Natural killer cell (primary cell): ENCODE measurements at regions not wholly inside any gene's neighbourhood (a gene's known extent, or its start where the extent isn't known, plus 50 kb on each side); places are given as distances from the start of the nearest gene placed in this dataset.

Source experiments
- ATAC-seq, 3 donors: fragments of 150-1000 bp in 2 of 3; fragments of 200-7000 bp in 1 of 3; cut with Tn5 transposase; 1 replicate in 1 of 3; 2 replicates in 2 of 3; pipeline ENCODE4 v1.10.0; 2021; ENCODE audit warnings: mild to moderate bottlenecking in 2 of 3, moderate library complexity in 2 of 3
- DNase-seq, 2 donors: peaks; one replicate each; pipeline versions ENCODE4 v3.0.0 to v3.0.0-alpha.2; 2013 to 2021; ENCODE audit warnings: mixed read lengths in 1 of 2
- H3K27ac ChIP-seq: one replicate; pipeline ENCODE4 v1.5.1; 2013; ENCODE audit warnings: mild to moderate bottlenecking, low read length
- H3K27me3 ChIP-seq: one replicate; pipeline ENCODE4 v1.6.1; 2013; ENCODE audit warnings: low read length; ENCODE audit not compliant: control insufficient read depth, insufficient read depth
- H3K36me3 ChIP-seq: one replicate; pipeline ENCODE4 v1.6.1; 2013; ENCODE audit warnings: low read length; ENCODE audit not compliant: control insufficient read depth, insufficient read depth
- H3K4me1 ChIP-seq: one replicate; pipeline ENCODE4 v1.6.1; 2013; ENCODE audit warnings: low read length; ENCODE audit not compliant: control insufficient read depth, insufficient read depth
- H3K4me3 ChIP-seq: one replicate; pipeline ENCODE4 v1.5.1; 2013; ENCODE audit warnings: low read length
- H3K9me3 ChIP-seq: one replicate; pipeline ENCODE4 v1.6.1; 2013; ENCODE audit warnings: low read length; ENCODE audit not compliant: control insufficient read depth, insufficient read depth
- H3K27ac Mint-ChIP-seq, 2 donors: one replicate each; pipeline ENCODE4 v1.8.0; 2022; ENCODE audit warnings: mild to moderate bottlenecking in 2 of 2, mixed read lengths in 2 of 2, moderate library complexity in 1 of 2
- H3K27me3 Mint-ChIP-seq, 2 donors: one replicate each; pipeline ENCODE4 v1.8.0; 2022; ENCODE audit warnings: low read depth in 2 of 2, mixed read lengths in 2 of 2
- H3K36me3 Mint-ChIP-seq: one replicate; pipeline ENCODE4 v1.8.0; 2022; ENCODE audit warnings: mixed read lengths
- H3K4me1 Mint-ChIP-seq, 2 donors: one replicate each; pipeline ENCODE4 v1.8.0; 2022; ENCODE audit warnings: mixed read lengths in 2 of 2
- H3K4me3 Mint-ChIP-seq: one replicate; pipeline ENCODE4 v1.8.0; 2022; ENCODE audit warnings: mild to moderate bottlenecking, moderate library complexity, mixed read lengths
- H3K9me3 Mint-ChIP-seq, 2 donors: one replicate each; pipeline ENCODE4 v1.8.0; 2022; ENCODE audit warnings: mixed read lengths in 2 of 2
- CTCF ChIP-seq: fragments of 200-600 bp; IDR thresholded peaks from one replicate; pipeline ENCODE4 v1.8.0; 2022; ENCODE audit warnings: antibody characterized with exemption
- WGBS: methylation state at CpG from one replicate; pipeline ENCODE4 v1.1.7; 2013; ENCODE audit warnings: missing lambda C conversion rate; ENCODE audit not compliant: insufficient coverage; 5-methylcytosine and 5-hydroxymethylcytosine counted together
- intact Hi-C: fragments of 100-400 bp; cut with micrococcal nuclease; formaldehyde crosslinking; loops from one replicate; pipeline ENCODE4 v1.14.2; 2022

- no peak for TF ChIP-seq CTCF
- Mint-ChIP-seq H3K27me3 (peaks cover 0 to 3% of the 10 kb centered on the region in 2 donors), H3K36me3 (no peaks in the 10 kb centered on the region), H3K9me3 (no peaks in the 10 kb centered on the region), H3K27ac (no peak overlapping the region), H3K4me1 (peaks cover 16% of the 10 kb centered on the region in 2 donors), H3K4me3 (no peak overlapping the region)
- Histone ChIP-seq H3K36me3 (no peaks in the 10 kb centered on the region), H3K9me3 (no peaks in the 10 kb centered on the region), H3K27ac (no peak overlapping the region), H3K4me3 (no peak overlapping the region), H3K4me1 (peaks cover 14% of the 10 kb centered on the region), H3K27me3 (no peaks in the 10 kb centered on the region)
- ATAC-seq (no peak), DNase-seq (no peak)
- intact Hi-C loops = no loop called here
- 86% methylated on average over 17 of the region's 17 CpGs for WGBS
Measured at GRCh38 chr17:77770331-77771105, 188.0 kb upstream of the TNRC6C start.

GRCh38 chr17:77771145-77771544 lies 187.4 kb upstream of the TNRC6C start:
- ATAC-seq = no peak
- intact Hi-C loops = no loop called here
- no peak for DNase-seq
- Mint-ChIP-seq H3K9me3 (no peaks in the 10 kb centered on the region), H3K27ac (no peak overlapping the region), H3K27me3 (peaks cover 0 to 3% of the 10 kb centered on the region in 2 donors), H3K36me3 (no peaks in the 10 kb centered on the region), H3K4me1 (peaks cover 16% of the 10 kb centered on the region in 2 donors), H3K4me3 (no peak overlapping the region)
- Histone ChIP-seq H3K27ac (no peak overlapping the region), H3K4me1 (peaks cover 14% of the 10 kb centered on the region), H3K4me3 (no peak overlapping the region), H3K36me3 (no peaks in the 10 kb centered on the region), H3K27me3 (no peaks in the 10 kb centered on the region), H3K9me3 (no peaks in the 10 kb centered on the region)
- no peak for TF ChIP-seq CTCF
- 96% methylated on average over 14 of the region's 14 CpGs for WGBS

- Histone ChIP-seq H3K4me1 (peaks cover 14% of the 10 kb centered on the region), H3K36me3 (no peaks in the 10 kb centered on the region), H3K27ac (no peak overlapping the region), H3K4me3 (no peak overlapping the region), H3K27me3 (no peaks in the 10 kb centered on the region), H3K9me3 (no peaks in the 10 kb centered on the region)
- Mint-ChIP-seq H3K4me1 (peaks cover 16% of the 10 kb centered on the region in 2 donors), H3K9me3 (no peaks in the 10 kb centered on the region), H3K27me3 (peaks cover 0 to 3% of the 10 kb centered on the region in 2 donors), H3K4me3 (no peak overlapping the region), H3K27ac (no peak overlapping the region), H3K36me3 (no peaks in the 10 kb centered on the region)
- TF ChIP-seq CTCF = no peak
- intact Hi-C loops = no loop called here
- DNase-seq (no peak), ATAC-seq (no peak)
- WGBS = 93% methylated on average over 9 of the region's 9 CpGs
Measured at GRCh38 chr17:77771587-77771986, 186.9 kb upstream of the TNRC6C start.

- Mint-ChIP-seq H3K4me3 (no peak overlapping the region), H3K9me3 (no peaks in the 10 kb centered on the region), H3K27ac (peak overlapping the region; percentile 72 to 89), H3K36me3 (no peaks in the 10 kb centered on the region), H3K4me1 (peaks cover 16% of the 10 kb centered on the region in 2 donors), H3K27me3 (peaks cover 0 to 3% of the 10 kb centered on the region in 2 donors)
- intact Hi-C loops = loop anchor here (1.0 kb wide), 1 partner anchor 242 kb away; no protein-coding TSS in a partner anchor
- H3K36me3 ChIP-seq = no peaks in the 10 kb centered on the region
- H3K9me3 ChIP-seq = no peaks in the 10 kb centered on the region
- no peak overlapping the region for H3K4me3 ChIP-seq
- WGBS = 95% methylated on average over 5 of the region's 5 CpGs
- TF ChIP-seq CTCF = no peak
- H3K4me1 ChIP-seq = peaks cover 14% of the 10 kb centered on the region
- no peaks in the 10 kb centered on the region for H3K27me3 ChIP-seq
- DNase-seq (no peak), ATAC-seq (no peak)
- H3K27ac ChIP-seq = no peak overlapping the region
Measured at GRCh38 chr17:77771998-77772397, 186.5 kb upstream of the TNRC6C start.
